ENCODE measurements at regions not wholly inside any gene's neighbourhood (a gene's known extent, or its start where the extent isn't known, plus 50 kb on each side); places are given as distances from the start of the nearest gene placed in this dataset.
"Not testable (repeated sequence)": the region's sequence is repeated elsewhere in the genome, so short reads cannot be mapped to it uniquely, and the experiment has no call there.

DNA sequence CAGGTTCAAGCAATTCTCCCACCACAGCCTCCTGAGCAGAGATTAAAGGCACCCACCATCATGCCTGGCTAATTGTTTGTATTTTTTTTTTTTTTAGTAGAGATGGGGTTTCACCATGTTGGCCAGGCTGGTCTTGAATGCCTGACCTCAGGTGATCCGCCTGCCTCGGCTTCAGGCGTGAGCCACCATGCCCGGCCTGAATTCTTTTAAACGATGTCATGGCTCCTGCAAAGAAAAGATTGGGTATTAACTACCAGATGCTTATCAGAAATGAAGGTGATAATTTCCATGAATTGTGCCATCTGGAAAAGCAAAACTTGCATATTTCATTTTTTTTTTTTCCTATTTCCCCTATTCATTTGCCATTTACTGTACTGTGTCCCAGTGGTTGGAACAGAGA is 195.7 kb upstream of the IGFBP7 start:
- H3K27me3 Mint-ChIP-seq, result no peaks in the 10 kb centered on the region
- H3K36me3 Mint-ChIP-seq, result no peaks in the 10 kb centered on the region
- H3K9me3 Mint-ChIP-seq, result no peaks in the 10 kb centered on the region
- no peaks in the 10 kb centered on the region for H3K4me1 Mint-ChIP-seq
- no peak overlapping the region for H3K4me3 Mint-ChIP-seq
- no peak for DNase-seq
- H3K27ac Mint-ChIP-seq, result no peak overlapping the region
- CTCF ChIA-PET, result no interaction called here

GRCh38 chr4:57303012-57303751 is 193.0 kb upstream of the IGFBP7 start:
- H3K9me3 Mint-ChIP-seq, result peaks cover 2% of the 10 kb centered on the region
- H3K36me3 Mint-ChIP-seq, result no peaks in the 10 kb centered on the region
- no peaks in the 10 kb centered on the region for H3K4me1 Mint-ChIP-seq
- CTCF ChIA-PET, result no interaction called here
- no peaks in the 10 kb centered on the region for H3K27me3 Mint-ChIP-seq
- no peak overlapping the region for H3K27ac Mint-ChIP-seq
- no peak overlapping the region for H3K4me3 Mint-ChIP-seq
- DNase-seq, result no peak

DNA sequence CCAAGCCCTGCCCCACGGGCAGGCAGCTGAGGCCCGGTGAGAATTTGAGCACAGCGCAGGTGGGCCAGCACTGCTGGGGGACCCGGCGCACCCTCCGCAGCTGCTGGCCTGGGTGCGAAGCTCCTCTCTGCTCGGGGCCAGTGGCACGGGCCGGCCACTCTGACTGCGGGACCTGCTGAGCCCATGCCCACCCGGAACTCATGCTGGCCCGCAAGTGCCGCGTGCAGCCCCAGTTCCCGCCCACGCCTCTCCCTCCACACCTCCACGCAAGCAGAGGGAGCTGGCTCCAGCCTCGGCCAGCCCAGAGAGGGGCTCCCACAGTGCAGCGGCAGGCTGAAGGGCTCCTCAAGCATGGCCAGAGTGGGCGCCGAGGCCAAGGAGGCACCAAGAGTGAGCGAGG is 190.1 kb upstream of the IGFBP7 start:
- H3K4me3 Mint-ChIP-seq, CTCF ChIA-PET, H3K27ac Mint-ChIP-seq, DNase-seq, H3K9me3 Mint-ChIP-seq, H3K27me3 Mint-ChIP-seq, H3K36me3 Mint-ChIP-seq, H3K4me1 Mint-ChIP-seq: not testable (repeated sequence)

DNA sequence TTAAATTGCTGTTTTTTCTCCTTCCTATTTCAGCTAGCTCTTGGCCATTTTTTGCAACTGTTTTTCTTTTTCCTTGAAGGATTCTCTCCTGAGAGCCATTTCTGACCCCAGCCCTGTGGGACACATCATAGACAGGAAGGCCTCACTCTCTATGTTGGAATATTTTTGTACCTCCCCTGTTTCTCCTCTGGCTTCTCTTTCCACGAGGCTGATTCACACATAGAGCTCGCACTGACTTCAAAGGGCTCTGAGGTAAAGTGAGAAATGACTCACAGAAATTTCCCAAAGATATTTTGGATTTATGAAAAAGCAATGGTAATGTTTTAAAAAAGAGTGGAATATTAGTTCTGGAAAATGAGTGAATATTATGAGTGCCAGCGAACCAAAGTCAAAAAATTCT is 181.7 kb upstream of the IGFBP7 start:
- Mint-ChIP-seq H3K36me3 (no peaks in the 10 kb centered on the region), H3K27ac (no peak overlapping the region), H3K27me3 (no peaks in the 10 kb centered on the region), H3K4me1 (no peaks in the 10 kb centered on the region), H3K4me3 (no peak overlapping the region), H3K9me3 (no peaks in the 10 kb centered on the region)
- CTCF ChIA-PET, result no interaction called here
- no peak for DNase-seq

GRCh38 chr4:57287687-57288604 is 177.8 kb upstream of the IGFBP7 start:
- H3K36me3 Mint-ChIP-seq, result no peaks in the 10 kb centered on the region
- H3K27ac Mint-ChIP-seq, result no peak overlapping the region
- H3K4me3 Mint-ChIP-seq, result no peak overlapping the region
- no peaks in the 10 kb centered on the region for H3K4me1 Mint-ChIP-seq
- H3K9me3 Mint-ChIP-seq, result no peaks in the 10 kb centered on the region
- no peak for DNase-seq
- H3K27me3 Mint-ChIP-seq, result no peaks in the 10 kb centered on the region
- CTCF ChIA-PET, result no interaction called here

DNA sequence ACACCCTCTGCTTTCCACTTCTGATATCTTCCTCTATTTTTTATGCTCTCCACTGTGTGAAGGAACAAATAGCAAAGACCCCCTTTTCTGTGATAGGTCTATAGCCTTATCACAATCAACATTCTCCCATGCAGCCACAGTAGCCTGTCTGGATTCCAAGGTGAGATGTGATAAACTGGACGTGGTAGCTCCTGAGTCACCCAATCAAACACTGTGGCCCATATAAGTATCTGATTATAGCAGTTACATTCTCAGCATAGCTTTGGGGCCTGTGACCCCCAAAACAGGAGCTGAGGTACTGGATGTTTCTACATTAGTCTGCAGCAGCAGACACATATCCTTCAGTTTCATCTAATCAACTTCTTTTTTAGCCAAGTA is 172.7 kb upstream of the IGFBP7 start:
- Mint-ChIP-seq H3K4me3 (no peak overlapping the region), H3K27me3 (no peaks in the 10 kb centered on the region), H3K9me3 (no peaks in the 10 kb centered on the region), H3K36me3 (no peaks in the 10 kb centered on the region), H3K4me1 (no peaks in the 10 kb centered on the region), H3K27ac (no peak overlapping the region)
- DNase-seq, result no peak
- CTCF ChIA-PET, result no interaction called here

- no peak overlapping the region for H3K4me3 Mint-ChIP-seq
- H3K36me3 Mint-ChIP-seq, result no peaks in the 10 kb centered on the region
- H3K4me1 Mint-ChIP-seq, result no peaks in the 10 kb centered on the region
- no peak for DNase-seq
- no peak overlapping the region for H3K27ac Mint-ChIP-seq
- CTCF ChIA-PET, result interaction anchor here (1.1 kb wide), 1 partner anchor 117 kb away, joined by 3 read pairs; no protein-coding TSS in a partner anchor
- H3K9me3 Mint-ChIP-seq, result no peaks in the 10 kb centered on the region
- no peaks in the 10 kb centered on the region for H3K27me3 Mint-ChIP-seq
Observed at GRCh38 chr4:57280481-57280880, 170.3 kb upstream of the IGFBP7 start.

DNA sequence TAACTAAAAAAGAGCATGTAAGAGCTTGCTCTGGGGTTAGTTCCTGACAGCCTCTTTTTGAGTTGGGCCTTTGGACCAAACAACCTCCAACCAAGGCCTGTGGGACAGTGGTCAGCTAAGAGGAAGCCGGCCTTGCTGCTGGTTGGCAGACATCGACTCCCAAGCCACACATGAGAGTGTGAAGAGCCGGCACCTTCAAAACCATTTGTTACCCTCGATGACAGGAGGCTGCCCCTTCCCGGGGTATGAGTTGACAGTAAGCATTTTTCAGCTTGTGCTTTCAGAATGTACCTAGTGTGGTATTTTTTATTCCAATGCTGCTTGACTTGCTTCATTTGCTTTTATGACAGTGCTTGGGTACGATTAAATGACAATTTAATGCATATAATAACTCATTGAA is 168.6 kb upstream of the IGFBP7 start:
- Mint-ChIP-seq H3K27ac (no peak overlapping the region), H3K4me1 (no peaks in the 10 kb centered on the region), H3K27me3 (no peaks in the 10 kb centered on the region), H3K36me3 (no peaks in the 10 kb centered on the region), H3K4me3 (no peak overlapping the region), H3K9me3 (no peaks in the 10 kb centered on the region)
- CTCF ChIA-PET, result no interaction called here
- no peak for DNase-seq

DNA sequence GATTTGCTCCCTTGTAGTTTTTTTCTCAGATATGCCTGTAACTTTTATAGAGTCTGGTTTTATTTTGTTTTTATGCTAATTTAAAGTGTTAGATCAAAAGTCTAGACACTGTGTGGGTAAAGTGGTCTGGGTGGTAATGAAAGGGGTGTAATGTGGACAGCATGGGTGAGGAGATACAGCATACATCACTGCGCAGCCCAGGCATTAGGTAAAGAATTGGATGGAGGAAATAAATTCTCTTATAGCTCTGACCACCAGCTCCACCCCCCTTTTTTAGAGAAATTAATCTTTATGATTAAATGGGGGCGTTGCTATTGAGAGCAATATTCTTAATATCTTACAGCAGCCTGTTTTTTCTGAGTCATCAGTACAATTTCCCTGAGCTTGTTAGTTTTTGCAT is 163.9 kb upstream of the IGFBP7 start:
- Mint-ChIP-seq H3K27me3 (no peaks in the 10 kb centered on the region), H3K27ac (no peak overlapping the region), H3K9me3 (no peaks in the 10 kb centered on the region), H3K4me1 (no peaks in the 10 kb centered on the region), H3K36me3 (no peaks in the 10 kb centered on the region), H3K4me3 (no peak overlapping the region)
- no peak for DNase-seq
- CTCF ChIA-PET, result no interaction called here

DNA sequence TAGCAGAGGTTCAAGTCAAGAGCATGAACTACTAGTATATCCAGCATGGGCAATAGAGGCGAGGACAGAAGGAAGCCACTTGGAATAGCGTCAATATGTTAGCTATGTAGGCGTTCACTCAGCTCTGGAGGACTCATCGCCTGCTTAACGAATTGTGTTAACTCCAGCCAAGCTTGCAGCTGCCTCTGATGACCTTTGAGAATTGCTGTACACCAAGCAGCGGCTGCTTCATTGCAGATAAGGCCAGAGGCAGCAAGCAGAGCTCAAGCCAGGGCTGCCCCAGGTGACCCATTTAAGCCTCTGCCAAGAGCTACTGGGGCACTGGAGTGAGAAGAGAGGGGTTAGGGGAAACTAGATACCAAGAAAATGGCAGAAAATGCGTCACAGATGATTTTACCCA is 160.2 kb upstream of the IGFBP7 start:
- DNase-seq, result no peak
- Mint-ChIP-seq H3K27me3 (no peaks in the 10 kb centered on the region), H3K36me3 (no peaks in the 10 kb centered on the region), H3K4me1 (no peaks in the 10 kb centered on the region), H3K4me3 (no peak overlapping the region), H3K9me3 (no peaks in the 10 kb centered on the region), H3K27ac (no peak overlapping the region)
- CTCF ChIA-PET, result no interaction called here

DNA sequence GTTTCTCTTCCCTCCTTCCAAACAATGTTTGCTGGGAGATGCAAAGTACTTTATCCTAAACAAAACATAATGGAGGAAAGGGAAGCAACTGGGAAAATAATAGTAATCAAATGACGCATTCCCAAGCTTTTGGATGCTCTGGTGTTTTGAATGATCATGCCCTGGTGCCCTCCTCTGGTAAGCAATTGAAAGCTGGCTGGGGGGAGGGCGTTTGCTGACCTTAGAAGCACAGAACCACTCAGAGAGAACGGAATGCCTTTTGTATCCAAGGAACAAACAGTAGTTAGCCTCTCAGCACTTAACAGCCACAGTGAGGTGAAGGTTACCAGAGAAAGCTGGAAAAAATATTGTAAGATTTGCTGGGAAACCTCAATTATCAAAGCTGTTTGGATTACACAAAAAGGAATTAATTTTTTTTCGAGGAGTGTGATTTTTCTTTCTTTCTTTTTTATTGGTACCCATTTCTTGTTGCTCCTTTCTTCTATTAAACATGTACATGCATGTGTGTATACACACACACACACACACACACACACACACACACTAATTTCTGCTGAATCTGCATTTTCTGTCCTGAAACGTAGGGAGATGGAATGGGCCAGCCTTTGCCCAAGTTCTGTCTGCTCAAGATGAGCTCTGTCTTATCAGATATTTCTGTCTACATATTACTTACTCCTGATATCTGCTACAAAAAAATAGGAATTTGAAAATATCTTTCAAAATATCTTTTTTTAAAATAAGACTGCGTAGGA is 155.8 kb upstream of the IGFBP7 start:
- Mint-ChIP-seq H3K36me3 (no peaks in the 10 kb centered on the region), H3K4me1 (no peaks in the 10 kb centered on the region), H3K27me3 (no peaks in the 10 kb centered on the region), H3K27ac (no peak overlapping the region), H3K4me3 (no peak overlapping the region), H3K9me3 (no peaks in the 10 kb centered on the region)
- CTCF ChIA-PET, result no interaction called here
- no peak for DNase-seq

DNA sequence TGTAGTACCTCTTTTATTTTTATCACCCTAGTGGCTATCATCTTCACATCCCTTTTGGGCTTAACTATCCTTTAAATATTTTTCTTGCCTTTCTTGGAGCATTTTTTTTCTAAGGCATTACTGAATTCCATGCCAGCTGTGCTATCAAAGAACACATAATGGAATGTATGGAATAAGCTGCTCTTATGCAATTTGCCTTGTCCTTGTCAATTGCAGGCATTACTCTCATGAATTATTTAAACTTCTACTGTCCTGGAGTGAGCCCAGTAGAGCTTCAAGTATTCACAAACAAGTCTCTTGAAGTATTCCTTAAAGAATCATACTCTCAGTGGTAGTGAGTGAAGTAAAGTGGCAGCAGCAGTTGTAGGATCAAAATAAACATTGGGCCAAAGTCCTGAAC is 144.6 kb upstream of the IGFBP7 start:
- no peaks in the 10 kb centered on the region for H3K4me1 Mint-ChIP-seq
- DNase-seq, result no peak
- CTCF ChIA-PET, result no interaction called here
- no peak overlapping the region for H3K4me3 Mint-ChIP-seq
- no peaks in the 10 kb centered on the region for H3K36me3 Mint-ChIP-seq
- peaks cover 3% of the 10 kb centered on the region for H3K9me3 Mint-ChIP-seq
- H3K27ac Mint-ChIP-seq, result no peak overlapping the region
- H3K27me3 Mint-ChIP-seq, result no peaks in the 10 kb centered on the region

GRCh38 chr4:57249083-57249482 is 138.9 kb upstream of the IGFBP7 start:
- no peaks in the 10 kb centered on the region for H3K4me1 Mint-ChIP-seq
- CTCF ChIA-PET, result no interaction called here
- no peaks in the 10 kb centered on the region for H3K36me3 Mint-ChIP-seq
- no peak overlapping the region for H3K27ac Mint-ChIP-seq
- DNase-seq, result no peak
- H3K4me3 Mint-ChIP-seq, result no peak overlapping the region
- H3K9me3 Mint-ChIP-seq, result peaks cover 2% of the 10 kb centered on the region
- H3K27me3 Mint-ChIP-seq, result no peaks in the 10 kb centered on the region

GRCh38 chr4:57243076-57243475 is 132.9 kb upstream of the IGFBP7 start:
- CTCF ChIA-PET, result no interaction called here

More at GRCh38 chr4:57243076-57243475, 132.9 kb upstream of the IGFBP7 start:
- no peaks in the 10 kb centered on the region for H3K36me3 Mint-ChIP-seq
- no peak overlapping the region for H3K27ac Mint-ChIP-seq
- H3K9me3 Mint-ChIP-seq, result peaks cover 2% of the 10 kb centered on the region
- no peak overlapping the region for H3K4me3 Mint-ChIP-seq
- no peaks in the 10 kb centered on the region for H3K4me1 Mint-ChIP-seq
- DNase-seq, result no peak
- no peaks in the 10 kb centered on the region for H3K27me3 Mint-ChIP-seq
